OCI-LY3 (cell line): ENCODE measurements at regions not wholly inside any gene's neighbourhood (a gene's known extent, or its start where the extent isn't known, plus 50 kb on each side); places are given as distances from the start of the nearest gene placed in this dataset.

Source experiments
- H2AFZ ChIP-seq: fragments of 200-600, 300-600 bp; shearing (Covaris generic); 2 replicates; pipeline ENCODE4 v1.6.0; 2014; ENCODE audit warnings: antibody characterized with exemption, low read depth, low read length
- H3K27ac ChIP-seq: fragments of 200-600, 300-600 bp; sonication (generic); 2 replicates; pipeline ENCODE4 v1.5.1; 2014; ENCODE audit warnings: mild to moderate bottlenecking, low read length, moderate library complexity, mixed read lengths
- H3K27me3 ChIP-seq: fragments of 200-600, 300-600 bp; sonication (generic); 2 replicates; pipeline ENCODE4 v1.6.1; 2014; ENCODE audit warnings: low read depth, low read length, mixed read lengths
- H3K36me3 ChIP-seq: fragments of 200-600, 300-600 bp; sonication (generic); replicated peaks from 2 replicates; pipeline ENCODE3; 2014; ENCODE audit warnings: low read depth, low read length, mixed read lengths
- H3K4me1 ChIP-seq: fragments of 300-600, 200-600 bp; sonication (generic); 2 replicates; pipeline ENCODE4 v1.6.1; 2014; ENCODE audit warnings: low read length, mixed read lengths
- H3K4me2 ChIP-seq: fragments of 200-600, 300-600 bp; sonication (generic); 2 replicates; pipeline ENCODE4 v1.6.1; 2014; ENCODE audit warnings: low read length, mixed read lengths
- H3K4me3 ChIP-seq: fragments of 300-600, 200-600 bp; sonication (generic); 2 replicates; pipeline ENCODE4 v1.5.1; 2014; ENCODE audit warnings: antibody characterized with exemption, mild to moderate bottlenecking, low read length, moderate library complexity
- H3K79me2 ChIP-seq: fragments of 300-600, 200-600 bp; shearing (Covaris generic); 2 replicates; pipeline ENCODE4 v1.6.1; 2014; ENCODE audit warnings: mild to moderate bottlenecking, low read length, mixed read lengths
- H3K9ac ChIP-seq: fragments of 300-600, 200-600 bp; shearing (Covaris generic); 2 replicates; pipeline ENCODE4 v1.6.0; 2014; ENCODE audit warnings: mild to moderate bottlenecking, low read length, moderate library complexity
- H3K9me3 ChIP-seq: fragments of 200-600, 300-600 bp; shearing (Covaris generic); 2 replicates; pipeline ENCODE4 v1.6.1; 2014; ENCODE audit warnings: low read length, mixed read lengths; ENCODE audit not compliant: insufficient read depth
- H4K20me1 ChIP-seq: fragments of 200-600, 300-600 bp; sonication (generic); 2 replicates; pipeline ENCODE4 v1.6.1; 2016; ENCODE audit warnings: low read length, mixed read lengths; ENCODE audit not compliant: insufficient read depth
- CTCF ChIP-seq: fragments of 200-600, 300-600 bp; sonication (generic); IDR thresholded peaks from 2 replicates; pipeline ENCODE4 v1.5.1; 2014; ENCODE audit warnings: antibody characterized with exemption, low read length, low read depth
- EZH2phosphoT487 ChIP-seq: fragments of 200-600 bp; shearing (Covaris generic); IDR thresholded peaks from 2 replicates; pipeline ENCODE4 v1.6.1; 2018; ENCODE audit warnings: antibody characterized with exemption, mixed run types, low read depth

GRCh38 chr2:145832681-145833080, 1312.8 kb upstream of the ZEB2 start:
- Histone ChIP-seq H3K36me3 (no peaks in the 10 kb centered on the region), H3K27ac (no peak overlapping the region), H3K4me1 (no peaks in the 10 kb centered on the region), H3K9me3 (no peaks in the 10 kb centered on the region), H3K27me3 (no peaks in the 10 kb centered on the region), H2AFZ (no peak overlapping the region), H4K20me1 (no peaks in the 10 kb centered on the region), H3K4me2 (no peak overlapping the region), H3K79me2 (no peaks in the 10 kb centered on the region), H3K9ac (no peak overlapping the region), H3K4me3 (no peak overlapping the region)
- no peak for TF ChIP-seq EZH2phosphoT487
- TF ChIP-seq CTCF, result no peak

DNA sequence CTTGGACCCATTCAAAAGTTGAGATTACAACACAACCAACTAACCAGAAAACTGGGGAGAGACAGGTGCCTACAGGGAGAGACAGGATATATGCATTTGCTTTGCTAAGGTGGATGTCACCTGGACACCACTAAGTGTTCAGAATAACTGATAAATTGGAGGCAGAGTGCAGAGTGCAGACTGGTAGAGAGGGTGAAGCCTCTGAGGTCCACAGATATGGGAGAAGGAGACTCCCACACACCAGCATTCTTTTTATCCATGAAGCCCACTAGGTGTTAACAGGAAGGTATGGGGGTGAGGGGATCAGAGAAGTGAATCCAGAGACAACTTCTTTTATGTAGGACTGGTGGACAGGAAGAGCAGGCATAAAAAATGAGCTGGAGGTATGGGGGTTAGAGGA, 1310.0 kb upstream of the ZEB2 start:
- Histone ChIP-seq H3K4me1 (no peaks in the 10 kb centered on the region), H3K36me3 (no peaks in the 10 kb centered on the region), H3K4me2 (no peak overlapping the region), H3K27me3 (no peaks in the 10 kb centered on the region), H4K20me1 (no peaks in the 10 kb centered on the region), H3K9me3 (no peaks in the 10 kb centered on the region), H3K27ac (no peak overlapping the region), H3K79me2 (no peaks in the 10 kb centered on the region), H3K4me3 (no peak overlapping the region), H2AFZ (no peak overlapping the region), H3K9ac (no peak overlapping the region)
- TF ChIP-seq EZH2phosphoT487 (no peak), CTCF (no peak)

GRCh38 chr2:145827235-145827634, 1307.3 kb upstream of the ZEB2 start:
- Histone ChIP-seq H3K9me3 (no peaks in the 10 kb centered on the region), H3K9ac (no peak overlapping the region), H3K4me1 (no peaks in the 10 kb centered on the region), H3K79me2 (no peaks in the 10 kb centered on the region), H3K4me3 (no peak overlapping the region), H3K27me3 (no peaks in the 10 kb centered on the region), H3K4me2 (no peak overlapping the region), H4K20me1 (no peaks in the 10 kb centered on the region), H3K36me3 (no peaks in the 10 kb centered on the region), H3K27ac (no peak overlapping the region), H2AFZ (no peak overlapping the region)
- TF ChIP-seq EZH2phosphoT487 (no peak), CTCF (no peak)

GRCh38 chr2:145824384-145824783, 1304.5 kb upstream of the ZEB2 start:
- Histone ChIP-seq H2AFZ (no peak overlapping the region), H3K27me3 (no peaks in the 10 kb centered on the region), H3K9ac (no peak overlapping the region), H3K36me3 (no peaks in the 10 kb centered on the region), H4K20me1 (no peaks in the 10 kb centered on the region), H3K4me3 (no peak overlapping the region), H3K9me3 (no peaks in the 10 kb centered on the region), H3K4me2 (no peak overlapping the region), H3K4me1 (no peaks in the 10 kb centered on the region), H3K27ac (no peak overlapping the region), H3K79me2 (no peaks in the 10 kb centered on the region)
- TF ChIP-seq EZH2phosphoT487 (no peak), CTCF (no peak)
